ENCODE measurements at regions not wholly inside any gene's neighbourhood (a gene's known extent, or its start where the extent isn't known, plus 50 kb on each side); places are given as distances from the start of the nearest gene placed in this dataset.

DNA sequence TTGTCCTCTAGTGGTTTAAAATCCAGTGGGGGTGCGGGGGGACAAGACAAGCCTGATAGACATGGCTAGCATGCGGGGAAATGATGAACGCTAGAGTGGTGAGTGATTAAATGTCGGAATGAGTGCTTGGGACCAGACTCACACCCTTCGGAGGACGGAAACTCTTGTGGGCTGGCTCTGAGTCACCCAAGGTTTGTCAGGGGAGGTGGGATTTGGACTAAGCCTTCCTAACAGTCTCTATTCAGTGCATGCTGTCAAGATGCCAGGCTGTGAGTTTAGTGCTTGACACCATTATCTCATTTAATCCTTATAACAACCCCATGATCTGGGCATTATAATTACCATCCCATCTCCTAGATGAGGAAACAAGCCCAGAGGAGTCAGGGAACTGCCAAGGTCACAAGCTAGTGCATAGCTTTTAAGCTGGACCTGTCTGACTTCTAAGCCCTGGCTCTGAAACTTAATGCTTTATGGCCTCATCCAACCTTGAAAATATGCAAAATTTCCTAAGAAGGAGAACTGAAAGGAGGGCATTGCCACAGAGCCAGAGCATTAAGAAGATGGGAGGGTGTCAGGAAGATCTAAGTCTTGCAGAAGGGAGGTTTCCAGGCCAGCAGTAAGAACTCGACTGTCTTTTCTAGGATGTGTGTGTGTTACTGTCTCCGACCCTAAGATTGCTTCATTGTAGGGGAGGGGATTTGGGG, 168.7 kb upstream of the LRFN2 start:
- Histone ChIP-seq H3K27me3 (ENCODE audit: control insufficient read depth in 1 of 2, insufficient read depth in 2 of 2, low read length in 2 of 2) (peaks cover 6 to 46% of the 10 kb centered on the region in 2 experiments), H3K9ac (ENCODE audit: insufficient read depth, low read depth, low read length) (no peak overlapping the region), H3K79me2 (ENCODE audit: insufficient read depth, low read length) (no peaks in the 10 kb centered on the region), H3K4me2 (ENCODE audit: low read depth, low read length) (no peak overlapping the region), H4K20me1 (ENCODE audit: insufficient read depth, low read length) (no peaks in the 10 kb centered on the region), H3K36me3 (replicated peaks in 1 of 2; ENCODE audit: control insufficient read depth in 1 of 2, insufficient read depth in 2 of 2, low read length in 2 of 2) (no peaks in the 10 kb centered on the region), H3K4me1 (ENCODE audit: insufficient read depth, low read length) (no peaks in the 10 kb centered on the region), H3K4me3 (replicated peaks in 1 of 3; ENCODE audit: insufficient read depth in 1 of 3, low read depth in 2 of 3, low read length in 3 of 3) (no peak overlapping the region), H3K9me3 (ENCODE audit: low read length) (no peaks in the 10 kb centered on the region), H2AFZ (ENCODE audit: low read length) (no peak overlapping the region), H3K27ac (ENCODE audit: extremely low read length, insufficient read depth, low read length) (no peak overlapping the region)
- ChIA-PET CTCF (ENCODE audit: low intra/inter-chr PET ratio, low total read pairs) (no interaction called here), POLR2A (no interaction called here)
- ATAC-seq (no peak), DNase-seq (ENCODE audit: low spot score) (no peak), FAIRE-seq (no peak)
- BruUV-seq (replicated peaks) = no TSS peak
- WGBS (ENCODE audit: low lambda C conversion rate) = 15% methylated on average over 8 of the region's 8 CpGs
- in situ Hi-C loops (cut with HindIII; ENCODE audit: extremely low pct_ligation_motif_present, low pct_unique_long_range_greater_than_20kb) = no loop called here
- intact Hi-C loops (cut with micrococcal nuclease; ENCODE audit: unreplicated experiment) = no loop called here
- TF ChIP-seq TEAD3 (CRISPR knock-in tag; optimal IDR thresholded peaks at IDR 0.05; ENCODE audit: borderline replicate concordance) = no peak
- TF ChIP-seq, protein P1, sequence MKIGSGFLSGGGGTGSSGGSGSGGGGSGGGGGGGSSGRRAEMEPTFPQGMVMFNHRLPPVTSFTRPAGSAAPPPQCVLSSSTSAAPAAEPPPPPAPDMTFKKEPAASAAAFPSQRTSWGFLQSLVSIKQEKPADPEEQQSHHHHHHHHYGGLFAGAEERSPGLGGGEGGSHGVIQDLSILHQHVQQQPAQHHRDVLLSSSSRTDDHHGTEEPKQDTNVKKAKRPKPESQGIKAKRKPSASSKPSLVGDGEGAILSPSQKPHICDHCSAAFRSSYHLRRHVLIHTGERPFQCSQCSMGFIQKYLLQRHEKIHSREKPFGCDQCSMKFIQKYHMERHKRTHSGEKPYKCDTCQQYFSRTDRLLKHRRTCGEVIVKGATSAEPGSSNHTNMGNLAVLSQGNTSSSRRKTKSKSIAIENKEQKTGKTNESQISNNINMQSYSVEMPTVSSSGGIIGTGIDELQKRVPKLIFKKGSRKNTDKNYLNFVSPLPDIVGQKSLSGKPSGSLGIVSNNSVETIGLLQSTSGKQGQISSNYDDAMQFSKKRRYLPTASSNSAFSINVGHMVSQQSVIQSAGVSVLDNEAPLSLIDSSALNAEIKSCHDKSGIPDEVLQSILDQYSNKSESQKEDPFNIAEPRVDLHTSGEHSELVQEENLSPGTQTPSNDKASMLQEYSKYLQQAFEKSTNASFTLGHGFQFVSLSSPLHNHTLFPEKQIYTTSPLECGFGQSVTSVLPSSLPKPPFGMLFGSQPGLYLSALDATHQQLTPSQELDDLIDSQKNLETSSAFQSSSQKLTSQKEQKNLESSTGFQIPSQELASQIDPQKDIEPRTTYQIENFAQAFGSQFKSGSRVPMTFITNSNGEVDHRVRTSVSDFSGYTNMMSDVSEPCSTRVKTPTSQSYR (CRISPR knock-in tag; IDR thresholded peaks at IDR 0.05; ENCODE audit: borderline replicate concordance) = no peak
- TF ChIP-seq, protein P2, sequence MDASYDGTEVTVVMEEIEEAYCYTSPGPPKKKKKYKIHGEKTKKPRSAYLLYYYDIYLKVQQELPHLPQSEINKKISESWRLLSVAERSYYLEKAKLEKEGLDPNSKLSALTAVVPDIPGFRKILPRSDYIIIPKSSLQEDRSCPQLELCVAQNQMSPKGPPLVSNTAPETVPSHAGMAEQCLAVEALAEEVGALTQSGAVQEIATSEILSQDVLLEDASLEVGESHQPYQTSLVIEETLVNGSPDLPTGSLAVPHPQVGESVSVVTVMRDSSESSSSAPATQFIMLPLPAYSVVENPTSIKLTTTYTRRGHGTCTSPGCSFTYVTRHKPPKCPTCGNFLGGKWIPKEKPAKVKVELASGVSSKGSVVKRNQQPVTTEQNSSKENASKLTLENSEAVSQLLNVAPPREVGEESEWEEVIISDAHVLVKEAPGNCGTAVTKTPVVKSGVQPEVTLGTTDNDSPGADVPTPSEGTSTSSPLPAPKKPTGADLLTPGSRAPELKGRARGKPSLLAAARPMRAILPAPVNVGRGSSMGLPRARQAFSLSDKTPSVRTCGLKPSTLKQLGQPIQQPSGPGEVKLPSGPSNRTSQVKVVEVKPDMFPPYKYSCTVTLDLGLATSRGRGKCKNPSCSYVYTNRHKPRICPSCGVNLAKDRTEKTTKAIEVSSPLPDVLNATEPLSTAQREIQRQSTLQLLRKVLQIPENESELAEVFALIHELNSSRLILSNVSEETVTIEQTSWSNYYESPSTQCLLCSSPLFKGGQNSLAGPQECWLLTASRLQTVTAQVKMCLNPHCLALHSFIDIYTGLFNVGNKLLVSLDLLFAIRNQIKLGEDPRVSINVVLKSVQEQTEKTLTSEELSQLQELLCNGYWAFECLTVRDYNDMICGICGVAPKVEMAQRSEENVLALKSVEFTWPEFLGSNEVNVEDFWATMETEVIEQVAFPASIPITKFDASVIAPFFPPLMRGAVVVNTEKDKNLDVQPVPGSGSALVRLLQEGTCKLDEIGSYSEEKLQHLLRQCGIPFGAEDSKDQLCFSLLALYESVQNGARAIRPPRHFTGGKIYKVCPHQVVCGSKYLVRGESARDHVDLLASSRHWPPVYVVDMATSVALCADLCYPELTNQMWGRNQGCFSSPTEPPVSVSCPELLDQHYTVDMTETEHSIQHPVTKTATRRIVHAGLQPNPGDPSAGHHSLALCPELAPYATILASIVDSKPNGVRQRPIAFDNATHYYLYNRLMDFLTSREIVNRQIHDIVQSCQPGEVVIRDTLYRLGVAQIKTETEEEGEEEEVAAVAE (CRISPR knock-in tag; IDR thresholded peaks at IDR 0.05; ENCODE audit: borderline replicate concordance) = no peak
- no peak for TF ChIP-seq NFE2 (CRISPR knock-in tag; IDR thresholded peaks at IDR 0.05)
- TF ChIP-seq, protein P3, sequence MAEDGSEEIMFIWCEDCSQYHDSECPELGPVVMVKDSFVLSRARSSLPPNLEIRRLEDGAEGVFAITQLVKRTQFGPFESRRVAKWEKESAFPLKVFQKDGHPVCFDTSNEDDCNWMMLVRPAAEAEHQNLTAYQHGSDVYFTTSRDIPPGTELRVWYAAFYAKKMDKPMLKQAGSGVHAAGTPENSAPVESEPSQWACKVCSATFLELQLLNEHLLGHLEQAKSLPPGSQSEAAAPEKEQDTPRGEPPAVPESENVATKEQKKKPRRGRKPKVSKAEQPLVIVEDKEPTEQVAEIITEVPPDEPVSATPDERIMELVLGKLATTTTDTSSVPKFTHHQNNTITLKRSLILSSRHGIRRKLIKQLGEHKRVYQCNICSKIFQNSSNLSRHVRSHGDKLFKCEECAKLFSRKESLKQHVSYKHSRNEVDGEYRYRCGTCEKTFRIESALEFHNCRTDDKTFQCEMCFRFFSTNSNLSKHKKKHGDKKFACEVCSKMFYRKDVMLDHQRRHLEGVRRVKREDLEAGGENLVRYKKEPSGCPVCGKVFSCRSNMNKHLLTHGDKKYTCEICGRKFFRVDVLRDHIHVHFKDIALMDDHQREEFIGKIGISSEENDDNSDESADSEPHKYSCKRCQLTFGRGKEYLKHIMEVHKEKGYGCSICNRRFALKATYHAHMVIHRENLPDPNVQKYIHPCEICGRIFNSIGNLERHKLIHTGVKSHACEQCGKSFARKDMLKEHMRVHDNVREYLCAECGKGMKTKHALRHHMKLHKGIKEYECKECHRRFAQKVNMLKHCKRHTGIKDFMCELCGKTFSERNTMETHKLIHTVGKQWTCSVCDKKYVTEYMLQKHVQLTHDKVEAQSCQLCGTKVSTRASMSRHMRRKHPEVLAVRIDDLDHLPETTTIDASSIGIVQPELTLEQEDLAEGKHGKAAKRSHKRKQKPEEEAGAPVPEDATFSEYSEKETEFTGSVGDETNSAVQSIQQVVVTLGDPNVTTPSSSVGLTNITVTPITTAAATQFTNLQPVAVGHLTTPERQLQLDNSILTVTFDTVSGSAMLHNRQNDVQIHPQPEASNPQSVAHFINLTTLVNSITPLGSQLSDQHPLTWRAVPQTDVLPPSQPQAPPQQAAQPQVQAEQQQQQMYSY (CRISPR knock-in tag; IDR thresholded peaks at IDR 0.05) = no peak
- TF ChIP-seq ZNF253 (CRISPR knock-in tag; IDR thresholded peaks at IDR 0.05; ENCODE audit: borderline replicate concordance) = no peak
- TF ChIP-seq HES4 (CRISPR knock-in tag; IDR thresholded peaks at IDR 0.05; ENCODE audit: borderline replicate concordance) = no peak
- TF ChIP-seq ERF (CRISPR knock-in tag; IDR thresholded peaks at IDR 0.05) = no peak
- TF ChIP-seq JARID2 (CRISPR knock-in tag; IDR thresholded peaks at IDR 0.05; ENCODE audit: insufficient replicate concordance) = no peak
- no peak for TF ChIP-seq ZNF484 (CRISPR knock-in tag; IDR thresholded peaks at IDR 0.05; ENCODE audit: borderline replicate concordance, low read depth)
- TF ChIP-seq, protein P4, sequence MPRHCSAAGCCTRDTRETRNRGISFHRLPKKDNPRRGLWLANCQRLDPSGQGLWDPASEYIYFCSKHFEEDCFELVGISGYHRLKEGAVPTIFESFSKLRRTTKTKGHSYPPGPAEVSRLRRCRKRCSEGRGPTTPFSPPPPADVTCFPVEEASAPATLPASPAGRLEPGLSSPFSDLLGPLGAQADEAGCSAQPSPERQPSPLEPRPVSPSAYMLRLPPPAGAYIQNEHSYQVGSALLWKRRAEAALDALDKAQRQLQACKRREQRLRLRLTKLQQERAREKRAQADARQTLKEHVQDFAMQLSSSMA (CRISPR knock-in tag; IDR thresholded peaks at IDR 0.05) = no peak
- TF ChIP-seq ONECUT2 (CRISPR knock-in tag; IDR thresholded peaks at IDR 0.05) = no peak
- no peak for TF ChIP-seq SP140L (CRISPR knock-in tag; IDR thresholded peaks at IDR 0.05; ENCODE audit: borderline replicate concordance)
